Umbilical cord (tissue), 1 donor: ENCODE measurements at regions not wholly inside any gene's neighbourhood (a gene's known extent, or its start where the extent isn't known, plus 50 kb on each side); places are given as distances from the start of the nearest gene placed in this dataset.

ENCODE experiments used
- DNase-seq: peaks from one replicate; pipeline ENCODE4 v3.0.0-alpha.2; 2015; ENCODE audit warnings: low spot score

DNA sequence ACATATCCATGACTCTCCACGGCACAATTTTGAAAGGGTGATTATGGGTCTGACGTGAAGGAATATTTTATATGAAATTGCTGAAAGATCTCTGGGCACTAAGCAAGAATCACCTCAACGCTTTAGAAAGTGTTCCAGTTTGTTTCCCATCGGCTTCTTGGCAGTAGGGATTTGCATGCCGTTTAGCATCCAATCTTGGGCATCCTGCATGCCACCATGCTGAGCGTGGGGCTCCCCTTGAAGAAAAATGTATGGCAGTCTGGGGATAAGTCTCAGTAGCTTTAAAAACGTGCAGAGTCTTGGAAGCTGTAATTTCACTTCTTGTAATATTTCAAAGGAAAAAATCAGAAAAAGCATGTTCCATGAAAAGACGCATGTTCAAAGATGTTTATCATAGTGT lies 151.7 kb downstream of the DMRT2 start:
- no peak for DNase-seq

GRCh38 chr9:1202512-1203280 lies 152.5 kb downstream of the DMRT2 start:
- peak; percentile 23 for DNase-seq

DNA sequence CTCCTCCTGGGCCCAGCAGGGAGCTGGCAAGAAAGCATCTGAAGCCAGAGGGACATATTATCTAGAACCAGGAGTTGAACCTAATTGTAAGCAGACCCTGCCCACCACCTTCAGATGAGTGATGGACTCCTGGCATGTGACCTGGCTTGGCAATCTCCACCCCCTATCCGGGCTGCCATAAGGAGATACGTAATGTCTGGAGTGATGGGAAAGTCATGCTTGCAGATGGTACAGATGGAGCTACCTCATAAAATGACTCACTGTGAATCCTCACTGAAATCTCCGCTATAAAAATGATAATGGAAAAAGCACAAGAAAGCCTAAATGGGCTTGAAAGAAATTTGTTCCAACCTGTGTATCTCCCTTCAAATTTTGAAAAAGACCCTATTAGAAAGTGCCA lies 157.5 kb downstream of the DMRT2 start:
- DNase-seq = peak; percentile 86

GRCh38 chr9:1208157-1208556 lies 158.0 kb downstream of the DMRT2 start:
- peak; percentile 90 for DNase-seq

GRCh38 chr9:1210954-1211353 lies 160.8 kb downstream of the DMRT2 start:
- no peak for DNase-seq

GRCh38 chr9:1216532-1216931 lies 166.4 kb downstream of the DMRT2 start:
- no peak for DNase-seq

- no peak for DNase-seq
These were observed 166.9 kb downstream of the DMRT2 start for GRCh38 chr9:1217076-1217475.

GRCh38 chr9:1219284-1219683 lies 169.1 kb downstream of the DMRT2 start:
- DNase-seq = no peak

DNA sequence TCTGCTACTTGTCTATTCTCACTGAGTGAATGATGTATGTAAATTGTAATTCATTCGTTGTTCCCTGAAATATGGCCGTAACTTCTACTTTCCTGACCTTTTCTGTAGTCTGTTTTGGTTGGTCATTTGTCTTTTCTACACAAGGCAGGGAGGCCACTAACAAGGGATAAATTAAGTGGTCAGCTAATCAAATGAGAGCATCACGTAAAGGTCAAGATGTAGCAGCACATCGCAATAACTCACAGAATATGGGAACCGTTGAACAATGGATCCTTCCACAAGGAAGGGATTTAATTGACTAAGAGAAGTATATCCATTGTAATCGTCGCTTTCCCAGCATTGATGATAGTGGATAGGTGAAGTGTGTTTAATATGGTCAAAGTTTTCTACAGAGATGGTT lies 171.1 kb downstream of the DMRT2 start:
- no peak for DNase-seq

GRCh38 chr9:1222511-1222910 lies 172.4 kb downstream of the DMRT2 start:
- no peak for DNase-seq

DNA sequence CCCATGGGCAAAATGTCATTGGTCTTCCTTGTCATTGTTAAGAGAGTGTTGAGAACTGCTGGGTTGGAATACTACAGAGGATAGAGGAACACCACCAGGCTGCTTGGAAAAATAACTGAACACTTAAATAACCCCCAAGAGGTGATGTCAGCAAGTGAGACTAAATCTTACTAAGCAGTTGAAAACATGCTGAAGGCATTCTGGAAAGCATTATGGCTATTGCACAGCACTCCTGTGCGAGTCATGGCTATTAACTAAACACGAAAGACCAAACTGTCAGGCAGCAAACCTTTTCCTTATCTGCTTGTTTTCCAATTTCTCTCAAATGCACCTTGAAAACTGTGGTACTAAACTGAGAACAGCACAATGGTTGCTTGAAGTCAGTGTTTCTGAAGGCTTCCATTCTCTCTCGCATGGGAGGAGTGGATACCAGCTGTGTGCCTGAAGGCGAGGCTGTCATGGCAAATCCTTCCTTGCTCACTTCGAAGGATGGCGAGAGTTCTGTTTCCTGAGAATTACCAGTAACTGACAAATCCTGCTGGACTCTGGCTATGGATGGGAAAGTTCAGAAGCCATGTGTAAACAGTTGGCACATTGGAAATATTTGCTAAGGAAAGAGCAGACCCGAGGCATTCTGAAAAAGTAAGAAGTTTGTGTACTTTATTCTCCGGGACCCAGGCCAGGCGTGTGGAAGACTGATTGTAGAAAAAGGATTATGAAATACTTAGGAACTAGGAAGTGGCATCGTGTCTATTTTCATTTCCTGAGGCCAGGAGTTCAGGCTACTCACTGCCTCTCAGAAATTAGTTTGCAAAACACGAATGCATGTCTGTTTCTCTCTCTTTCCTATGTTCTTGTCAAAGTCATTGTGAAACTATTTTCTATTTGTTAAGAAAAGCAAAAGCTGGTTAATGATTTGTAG lies 182.1 kb downstream of the DMRT2 start:
- DNase-seq = peak; percentile 81

DNA sequence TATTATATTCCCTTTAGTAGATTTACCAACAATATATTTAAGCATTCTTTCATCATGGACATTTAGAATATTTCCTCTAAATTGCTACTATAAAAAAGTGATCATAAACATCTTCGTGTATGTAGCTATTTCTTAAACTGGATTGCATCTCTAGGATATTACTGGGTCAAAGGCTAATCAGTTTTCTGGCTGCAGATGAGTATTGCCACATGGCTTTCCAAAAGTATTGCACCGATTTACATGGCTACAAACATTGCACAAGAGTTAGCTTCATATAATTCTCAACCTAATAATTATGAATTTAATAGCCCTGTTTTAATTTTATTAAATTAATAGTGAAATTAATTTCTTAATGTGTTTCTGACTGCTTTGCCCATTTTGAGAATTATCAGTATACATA lies 183.4 kb downstream of the DMRT2 start:
- DNase-seq = no peak

- DNase-seq = no peak
These were observed 185.5 kb downstream of the DMRT2 start for GRCh38 chr9:1235650-1236049.

DNA sequence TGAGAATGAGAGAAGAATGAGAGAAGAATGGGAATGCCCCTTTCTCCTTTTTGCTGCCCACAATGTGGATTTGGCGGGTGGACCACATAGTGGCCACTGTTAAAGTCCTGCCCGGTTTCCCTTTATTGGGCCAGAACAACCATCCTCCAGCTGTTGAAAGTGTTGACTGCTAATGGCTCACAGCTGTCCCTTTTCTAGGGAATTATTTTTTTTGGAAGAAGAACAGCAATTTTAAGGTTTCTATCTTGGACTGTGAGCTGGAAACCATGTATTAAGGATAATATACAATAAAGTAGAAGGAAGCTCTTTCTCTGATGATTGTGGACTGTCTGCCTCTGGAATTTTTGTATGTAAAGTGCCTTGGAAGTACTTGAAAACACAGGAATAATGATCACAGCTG lies 185.9 kb downstream of the DMRT2 start:
- DNase-seq = no peak

DNA sequence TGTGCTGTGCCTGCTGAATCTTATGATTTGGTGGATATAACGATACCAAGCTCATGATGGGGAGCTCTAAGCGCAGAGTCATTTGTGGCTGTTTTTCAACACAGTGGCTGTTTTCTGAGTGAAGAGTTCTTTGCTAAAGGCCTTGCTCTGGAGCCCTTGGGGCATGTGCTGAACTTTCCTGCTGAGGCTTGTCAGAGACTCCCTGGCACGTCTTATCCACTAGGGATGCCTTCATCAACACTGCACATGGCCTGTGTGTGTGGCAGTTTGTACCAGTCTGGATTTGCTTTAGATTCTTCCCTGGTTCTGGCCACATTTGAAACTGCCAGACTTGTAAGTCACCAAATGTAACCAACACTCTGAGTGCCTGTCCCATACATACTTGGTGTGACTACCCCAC lies 188.2 kb downstream of the DMRT2 start:
- peak; percentile 46 for DNase-seq

DNA sequence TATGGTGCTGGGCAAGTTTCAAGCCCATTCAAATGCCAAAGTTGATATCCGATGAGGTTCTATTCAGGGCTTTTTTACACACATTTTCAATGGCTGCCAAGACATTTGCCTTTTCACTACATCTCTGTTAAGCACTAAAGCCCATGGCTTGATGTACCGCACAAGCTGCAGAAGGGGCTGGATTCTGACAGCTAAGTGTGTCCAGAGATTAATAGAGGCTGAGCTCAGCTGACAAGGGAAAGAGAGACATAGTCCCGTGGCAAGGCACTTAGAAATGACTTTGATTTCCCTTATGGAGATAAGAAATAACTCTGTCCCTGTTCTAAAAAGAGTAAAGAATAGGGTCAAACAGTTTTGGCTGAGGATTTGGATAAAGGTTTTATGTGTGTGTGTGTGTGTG lies 198.6 kb downstream of the DMRT2 start:
- DNase-seq = no peak

- DNase-seq = peak; percentile 68
These were observed 203.2 kb downstream of the DMRT2 start for GRCh38 chr9:1253064-1253979.

DNA sequence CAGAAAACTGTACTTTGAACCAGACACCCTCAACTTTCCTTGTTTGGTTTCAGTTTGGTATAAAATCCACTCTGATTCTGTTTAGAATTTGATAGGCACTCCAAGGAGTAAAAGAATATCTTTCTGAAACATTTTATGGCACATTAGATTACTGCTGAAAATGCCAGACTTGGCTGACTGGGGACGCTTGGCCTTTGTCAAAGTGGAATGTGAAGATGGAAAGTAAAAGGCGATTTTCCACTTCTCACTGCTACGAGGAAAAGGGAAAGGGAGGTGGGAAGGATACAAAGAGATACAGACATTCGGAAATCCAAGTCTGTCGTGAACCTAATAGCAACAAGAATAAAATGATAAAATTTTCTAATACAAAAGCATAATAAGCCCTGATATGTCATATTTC lies 203.9 kb downstream of the DMRT2 start:
- no peak for DNase-seq

DNA sequence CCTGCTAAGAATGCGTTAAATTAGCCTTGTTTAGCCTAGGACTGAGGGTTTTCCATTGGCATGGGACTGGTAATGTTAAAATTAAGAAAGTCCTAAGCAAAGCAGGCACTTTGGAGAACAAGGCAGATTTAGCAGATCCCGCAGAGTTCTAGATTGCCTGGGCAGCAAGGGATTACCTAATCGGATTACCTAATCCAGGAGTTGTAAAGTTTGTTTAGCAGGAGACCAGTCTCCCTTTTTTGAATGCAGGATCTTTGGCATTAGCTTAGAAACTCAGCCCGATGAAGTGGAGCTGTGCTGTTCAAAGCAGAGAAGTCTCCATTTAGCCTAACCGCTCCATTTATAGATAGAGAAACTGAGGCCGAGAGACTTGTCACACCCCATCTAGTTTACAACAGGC lies 206.0 kb downstream of the DMRT2 start:
- DNase-seq = no peak

GRCh38 chr9:1261266-1261665 lies 211.1 kb downstream of the DMRT2 start:
- DNase-seq = peak; percentile 16

GRCh38 chr9:1261879-1262766 lies 212.0 kb downstream of the DMRT2 start:
- DNase-seq = no peak
